ENCODE measurements at regions not wholly inside any gene's neighbourhood (a gene's known extent, or its start where the extent isn't known, plus 50 kb on each side); places are given as distances from the start of the nearest gene placed in this dataset.

DNA sequence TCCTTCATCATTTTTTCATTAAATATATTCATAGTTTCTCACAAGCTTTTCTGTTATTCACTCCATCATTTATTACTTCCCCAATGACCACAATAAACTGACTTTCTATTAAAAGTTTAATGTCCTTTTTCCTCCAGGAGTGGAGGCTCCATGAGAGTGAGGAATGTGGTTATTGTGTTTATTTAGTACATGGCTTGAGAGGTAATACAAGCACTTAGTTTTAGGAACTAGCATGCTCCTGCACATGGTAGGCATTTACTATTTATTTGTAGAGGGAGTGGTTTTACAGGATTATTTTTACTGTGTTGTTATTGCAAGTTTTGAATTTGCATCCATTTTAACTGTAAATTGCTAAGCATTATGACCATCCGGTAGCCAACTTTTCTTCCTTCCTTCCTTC lies 412.9 kb upstream of the SUCLG2 start:
- no peaks in the 10 kb centered on the region for H3K4me1 ChIP-seq
- no peak overlapping the region for H3K4me3 ChIP-seq
- TF ChIP-seq, protein P1, sequence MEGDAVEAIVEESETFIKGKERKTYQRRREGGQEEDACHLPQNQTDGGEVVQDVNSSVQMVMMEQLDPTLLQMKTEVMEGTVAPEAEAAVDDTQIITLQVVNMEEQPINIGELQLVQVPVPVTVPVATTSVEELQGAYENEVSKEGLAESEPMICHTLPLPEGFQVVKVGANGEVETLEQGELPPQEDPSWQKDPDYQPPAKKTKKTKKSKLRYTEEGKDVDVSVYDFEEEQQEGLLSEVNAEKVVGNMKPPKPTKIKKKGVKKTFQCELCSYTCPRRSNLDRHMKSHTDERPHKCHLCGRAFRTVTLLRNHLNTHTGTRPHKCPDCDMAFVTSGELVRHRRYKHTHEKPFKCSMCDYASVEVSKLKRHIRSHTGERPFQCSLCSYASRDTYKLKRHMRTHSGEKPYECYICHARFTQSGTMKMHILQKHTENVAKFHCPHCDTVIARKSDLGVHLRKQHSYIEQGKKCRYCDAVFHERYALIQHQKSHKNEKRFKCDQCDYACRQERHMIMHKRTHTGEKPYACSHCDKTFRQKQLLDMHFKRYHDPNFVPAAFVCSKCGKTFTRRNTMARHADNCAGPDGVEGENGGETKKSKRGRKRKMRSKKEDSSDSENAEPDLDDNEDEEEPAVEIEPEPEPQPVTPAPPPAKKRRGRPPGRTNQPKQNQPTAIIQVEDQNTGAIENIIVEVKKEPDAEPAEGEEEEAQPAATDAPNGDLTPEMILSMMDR (IDR thresholded peaks at IDR 0.05) = no peak
- TF ChIP-seq POLR2A (IDR thresholded peaks at IDR 0.05) = no peak
- H3K9me3 ChIP-seq = peaks cover 0 to 5% (median 0%) of the 10 kb centered on the region in 4 donors
- H3K27ac ChIP-seq = no peak overlapping the region
- no peak for DNase-seq
- no peaks in the 10 kb centered on the region for H3K27me3 ChIP-seq
- no peaks in the 10 kb centered on the region for H3K36me3 ChIP-seq

DNA sequence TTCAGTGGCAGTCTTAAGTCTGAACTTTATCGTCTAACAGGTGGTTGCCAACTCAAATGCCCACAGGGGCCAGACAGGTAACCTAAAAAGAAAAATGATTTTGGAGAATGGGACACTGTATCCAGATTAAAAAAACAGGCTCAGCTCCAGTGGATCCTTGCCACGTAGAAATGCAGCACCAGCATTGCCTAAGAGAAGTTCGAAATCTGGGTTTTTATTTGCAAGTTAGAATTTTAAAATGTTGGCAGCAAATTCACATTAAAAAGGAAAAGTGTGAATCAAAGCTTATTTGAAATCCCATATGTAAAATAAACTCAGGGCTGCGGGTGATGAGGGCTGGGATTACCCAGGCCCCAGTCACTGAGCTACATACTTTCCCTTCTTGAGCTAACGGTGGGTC lies 408.5 kb upstream of the SUCLG2 start:
- Histone ChIP-seq H3K9me3 (no peaks in the 10 kb centered on the region), H3K27ac (no peak overlapping the region), H3K4me1 (no peaks in the 10 kb centered on the region), H3K4me3 (no peak overlapping the region), H3K27me3 (no peaks in the 10 kb centered on the region), H3K36me3 (no peaks in the 10 kb centered on the region)
- DNase-seq = no peak
- TF ChIP-seq, protein P1 (IDR thresholded peaks at IDR 0.05) = no peak
- no peak for TF ChIP-seq POLR2A (IDR thresholded peaks at IDR 0.05)

DNA sequence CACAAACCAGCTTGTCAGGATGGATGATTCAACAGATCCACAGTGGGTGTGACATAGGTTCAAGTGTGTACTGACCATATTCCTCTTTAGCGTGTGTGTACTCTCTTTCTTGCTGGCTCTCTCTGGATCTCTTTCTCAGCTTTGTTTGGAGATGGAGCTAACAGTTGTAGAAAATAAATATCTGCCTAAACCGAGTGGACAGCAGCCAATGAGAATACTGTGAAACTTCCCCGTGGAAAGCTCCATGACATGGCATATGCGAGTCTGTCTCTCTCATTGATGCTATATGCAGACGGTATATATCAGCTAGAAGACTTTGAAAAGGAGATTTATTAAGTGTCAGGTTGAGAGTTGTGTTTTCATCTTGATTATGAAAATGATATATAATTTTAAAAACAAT lies 406.5 kb upstream of the SUCLG2 start:
- Histone ChIP-seq H3K27ac (no peak overlapping the region), H3K9me3 (no peaks in the 10 kb centered on the region), H3K4me1 (no peaks in the 10 kb centered on the region), H3K27me3 (no peaks in the 10 kb centered on the region), H3K36me3 (no peaks in the 10 kb centered on the region), H3K4me3 (no peak overlapping the region)
- DNase-seq = no peak
- TF ChIP-seq, protein P1 (IDR thresholded peaks at IDR 0.05) = no peak
- TF ChIP-seq POLR2A (IDR thresholded peaks at IDR 0.05) = no peak

DNA sequence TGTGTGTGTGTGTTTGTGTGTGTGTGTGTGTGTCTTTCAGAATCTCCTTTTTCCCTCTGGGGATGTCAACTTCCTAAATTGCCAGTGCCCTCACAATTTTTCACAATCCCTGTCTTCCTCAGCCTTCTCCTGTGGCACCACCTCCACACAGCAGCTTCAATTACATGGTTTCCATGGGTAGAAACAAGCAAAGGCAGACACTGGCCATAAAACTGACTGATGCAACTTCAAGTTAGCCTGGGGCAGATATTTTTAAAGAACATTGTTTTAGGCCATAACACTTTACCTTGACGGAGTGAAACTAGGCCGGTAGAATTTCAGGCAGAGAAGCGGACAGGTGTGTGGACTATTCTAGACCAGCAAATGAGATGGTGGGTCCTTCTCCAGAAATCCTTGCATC lies 405.8 kb upstream of the SUCLG2 start:
- Histone ChIP-seq H3K36me3 (no peaks in the 10 kb centered on the region), H3K4me3 (no peak overlapping the region), H3K4me1 (no peaks in the 10 kb centered on the region), H3K9me3 (no peaks in the 10 kb centered on the region), H3K27me3 (no peaks in the 10 kb centered on the region), H3K27ac (no peak overlapping the region)
- DNase-seq = no peak
- TF ChIP-seq POLR2A (IDR thresholded peaks at IDR 0.05) = no peak
- TF ChIP-seq, protein P1 (IDR thresholded peaks at IDR 0.05) = no peak

DNA sequence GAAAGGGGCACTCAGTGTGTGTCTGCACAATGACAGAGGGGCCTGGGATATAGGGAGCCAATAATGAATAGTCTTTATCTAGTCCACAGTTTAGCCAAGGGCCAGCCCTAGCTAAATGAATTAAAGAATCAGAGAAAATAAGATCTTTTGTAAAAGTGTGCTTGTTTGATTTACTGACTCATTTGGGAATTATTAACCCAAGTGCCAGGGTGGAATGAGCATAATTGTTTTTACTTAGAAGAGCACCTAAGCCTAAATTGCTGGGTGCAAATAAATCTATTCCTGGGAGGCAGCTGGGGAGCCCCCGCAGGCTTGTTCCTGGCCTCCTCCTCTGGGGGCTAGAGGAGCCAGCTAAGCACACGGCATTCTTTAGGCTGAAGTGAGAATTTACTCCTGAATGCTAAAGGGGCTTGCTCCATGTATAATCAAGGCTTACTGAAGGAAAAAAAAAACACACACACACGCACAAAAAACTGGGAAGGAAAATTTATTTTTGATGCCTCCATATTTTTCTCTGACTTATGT lies 405.3 kb upstream of the SUCLG2 start:
- H3K4me3 ChIP-seq = no peak overlapping the region
- TF ChIP-seq, protein P1 (IDR thresholded peaks at IDR 0.05) = no peak
- no peak for TF ChIP-seq POLR2A (IDR thresholded peaks at IDR 0.05)
- no peaks in the 10 kb centered on the region for H3K36me3 ChIP-seq
- H3K27me3 ChIP-seq = no peaks in the 10 kb centered on the region
- peaks cover 0 to 5% (median 0%) of the 10 kb centered on the region in 4 donors for H3K4me1 ChIP-seq
- no peaks in the 10 kb centered on the region for H3K9me3 ChIP-seq
- H3K27ac ChIP-seq = no peak overlapping the region
- DNase-seq = no peak

Measured in Peyer's patch (tissue), 4 donors.